GM12878 (cell line): ENCODE measurements at regions not wholly inside any gene's neighbourhood (a gene's known extent, or its start where the extent isn't known, plus 50 kb on each side); places are given as distances from the start of the nearest gene placed in this dataset.

Experiments
- ATAC-seq: fragments of 200-7000 bp; cut with Tn5 transposase; 3 replicates; pipeline ENCODE4 v1.9.1; 2020; ENCODE audit warnings: mild to moderate bottlenecking, moderate library complexity
- BruUV-seq: library from RNA; stranded (reverse); fragments of 400-500 nt; replicated peaks from 2 replicates; lab custom pipeline; 2021; lab: Mats Ljungman, UMichigan
- CTCF ChIA-PET: fragments of 300-600 bp; sonication (Branson Sonifier 250); formaldehyde crosslinking; extraction: SDS; loops from one replicate; lab custom pipeline; 2021; ENCODE audit warnings: inconsistent platforms; lab: Yijun Ruan, JAX
- POLR2A ChIA-PET: fragments of 350-600 bp; formaldehyde crosslinking; extraction: SDS; loops from one replicate; lab custom pipeline; 2021; ENCODE audit warnings: inconsistent platforms; lab: Charles Lee
- RAD21 ChIA-PET: fragments of 300-600 bp; sonication (Branson Sonifier 250); formaldehyde crosslinking; loops from one replicate; lab custom pipeline; 2023; ENCODE audit warnings: antibody characterized with exemption; ENCODE audit not compliant: unreplicated experiment; lab: Charles Lee
- SMC1A ChIA-PET: fragments of 300-600 bp; sonication (Branson Sonifier 250); formaldehyde crosslinking; loops from one replicate; lab custom pipeline; 2023; ENCODE audit not compliant: unreplicated experiment, uncharacterized antibody; lab: Charles Lee
- DNase-seq: peaks from one replicate; pipeline ENCODE4 v3.0.0-alpha.2; 2011; ENCODE audit warnings: low read depth, low spot score
- FAIRE-seq: peaks from 3 replicates; lab custom pipeline; 2011; peaks lifted over from hg19 to GRCh38; lab: Jason Lieb, UNC
- H2AFZ ChIP-seq: 2 replicates; pipeline ENCODE4 v1.6.0; 2011; ENCODE audit warnings: low read depth, low read length, control low read depth; ENCODE audit not compliant: control insufficient read depth
- H3K27ac ChIP-seq: 2 replicates; pipeline ENCODE4 v1.5.1; 2011; ENCODE audit warnings: control low read depth; ENCODE audit not compliant: control insufficient read depth, insufficient read depth
- H3K27me3 ChIP-seq, 2 experiments: replicated peaks in 1 of 2; 2 replicates each; pipeline versions ENCODE4 v1.6.0 to v1.6.1; 2011; ENCODE audit warnings: low read length in 1 of 2; ENCODE audit not compliant: control insufficient read depth in 2 of 2, insufficient read depth in 2 of 2
- H3K36me3 ChIP-seq, 2 experiments: 2 replicates each; pipeline ENCODE4 v1.5.1; 2011; ENCODE audit warnings: low read length in 1 of 2; ENCODE audit not compliant: control insufficient read depth in 2 of 2, insufficient read depth in 2 of 2
- H3K4me1 ChIP-seq: 2 replicates; pipeline ENCODE4 v1.6.1; 2011; ENCODE audit warnings: mild to moderate bottlenecking, low read length, moderate library complexity, mixed read lengths; ENCODE audit not compliant: control insufficient read depth, insufficient read depth
- H3K4me2 ChIP-seq: 2 replicates; pipeline ENCODE4 v1.6.0; 2011; ENCODE audit warnings: control low read depth; ENCODE audit not compliant: control insufficient read depth, insufficient read depth
- H3K4me3 ChIP-seq: fragments of 200-600 bp; sonication (generic); 2 replicates; pipeline ENCODE4 v1.5.1; 2016
- H3K79me2 ChIP-seq: 2 replicates; pipeline ENCODE4 v1.6.0; 2011; ENCODE audit warnings: low read length; ENCODE audit not compliant: control insufficient read depth, insufficient read depth
- H3K9ac ChIP-seq: 2 replicates; pipeline ENCODE4 v1.8.0; 2011; ENCODE audit warnings: low read length, control low read depth, mixed read lengths; ENCODE audit not compliant: control insufficient read depth, insufficient read depth
- H3K9me3 ChIP-seq: replicated peaks from 3 replicates; pipeline ENCODE4 v1.5.1; 2011; ENCODE audit warnings: mild to moderate bottlenecking, low read length; ENCODE audit not compliant: control insufficient read depth, insufficient read depth
- H4K20me1 ChIP-seq: 2 replicates; pipeline ENCODE4 v1.6.0; 2011; ENCODE audit not compliant: control insufficient read depth, insufficient read depth
- ETV6 ChIP-seq, 2 experiments: fragments of 450-650 bp in 1 of 2; IDR thresholded peaks in 1 of 2; conservative IDR thresholded peaks in 1 of 2; 2 replicates each; pipeline ENCODE4 v1.6.1; 2014; ENCODE audit warnings: antibody characterized with exemption in 1 of 2, borderline replicate concordance in 1 of 2, low read depth in 1 of 2, mild to moderate bottlenecking in 1 of 2, moderate library complexity in 1 of 2
- EZH2 ChIP-seq: IDR thresholded peaks from 2 replicates; pipeline ENCODE4 v1.6.1; 2012; ENCODE audit warnings: low read depth, mild to moderate bottlenecking, control low read depth, inconsistent platforms, low read length, borderline replicate concordance; ENCODE audit not compliant: control insufficient read depth
- FOXM1 ChIP-seq: IDR thresholded peaks from 2 replicates; pipeline ENCODE4 v1.6.1; 2012; ENCODE audit warnings: low read depth, mild to moderate bottlenecking, inconsistent platforms, low read length, moderate library complexity
- HDAC2 ChIP-seq: fragments of 200-600 bp; sonication (generic); IDR thresholded peaks from 2 replicates; pipeline ENCODE4 v1.6.1; 2017
- MEF2A ChIP-seq: IDR thresholded peaks from 2 replicates; pipeline ENCODE4 v1.6.1; 2011; ENCODE audit warnings: low read depth, mild to moderate bottlenecking, low read length, moderate library complexity; ENCODE audit not compliant: insufficient read depth
- NFXL1 ChIP-seq: fragments of 450-650 bp; IDR thresholded peaks from 2 replicates; pipeline ENCODE4 v1.6.1; 2017; ENCODE audit warnings: antibody characterized with exemption, mild to moderate bottlenecking, borderline replicate concordance
- NRF1 ChIP-seq: conservative IDR thresholded peaks from 2 replicates; pipeline ENCODE4 v1.6.1; 2011; ENCODE audit warnings: mild to moderate bottlenecking, low read depth, low read length, improper control_type of control experiment
- RFX5 ChIP-seq: IDR thresholded peaks from 2 replicates; pipeline ENCODE4 v1.6.1; 2011; ENCODE audit warnings: low read depth, low read length, improper control_type of control experiment
- SMC3 ChIP-seq: IDR thresholded peaks from 2 replicates; pipeline ENCODE4 v1.6.1; 2011; ENCODE audit warnings: low read length, improper control_type of control experiment, borderline replicate concordance
- SREBF2 ChIP-seq: IDR thresholded peaks from 2 replicates; pipeline ENCODE4 v1.6.1; 2012; ENCODE audit warnings: mild to moderate bottlenecking, low read length
- SUZ12 ChIP-seq: fragments of 200-600 bp; sonication (generic); IDR thresholded peaks from one replicate; pipeline ENCODE4 v1.6.1; 2018; ENCODE audit warnings: antibody characterized with exemption, mild to moderate bottlenecking; ENCODE audit not compliant: unreplicated experiment
- TARDBP ChIP-seq: IDR thresholded peaks from 2 replicates; pipeline ENCODE4 v1.6.1; 2016; ENCODE audit warnings: borderline replicate concordance
- TCF12 ChIP-seq: IDR thresholded peaks from 2 replicates; pipeline ENCODE4 v1.6.1; 2011; ENCODE audit warnings: low read depth, mild to moderate bottlenecking, low read length
- YY1 ChIP-seq: IDR thresholded peaks from 2 replicates; pipeline ENCODE4 v1.6.1; 2011; ENCODE audit warnings: low read depth, mild to moderate bottlenecking, low read length
- WGBS: methylation state at CpG from one replicate; pipeline ENCODE4 v1.1.6; 2016; ENCODE audit warnings: low lambda C conversion rate; ENCODE audit not compliant: insufficient replicate concordance, insufficient coverage; ENCODE audit errors: missing lambda C conversion rate; 5-methylcytosine and 5-hydroxymethylcytosine counted together
- in situ Hi-C: fragments of 300-500 bp; cut with MboI; formaldehyde crosslinking; loops from 9 replicates; pipeline ENCODE4 v1.14.3; 2018; ENCODE audit warnings: mixed read lengths
- intact Hi-C: fragments of 100-400 bp; cut with micrococcal nuclease; formaldehyde crosslinking; loops from one replicate; pipeline ENCODE4 v1.14.2; 2022; ENCODE audit not compliant: unreplicated experiment
- TF ChIP-seq, protein P1 (sequence below): IDR thresholded peaks from 2 replicates; pipeline ENCODE4 v1.6.1; 2012; ENCODE audit warnings: low read length, inconsistent platforms
- TF ChIP-seq, protein P2 (sequence below): fragments of 150-350 bp; IDR thresholded peaks from 2 replicates; pipeline ENCODE4 v1.6.1; 2016; ENCODE audit warnings: low read depth, low read length
- TF ChIP-seq, protein P3 (sequence below): fragments of 450-650 bp; IDR thresholded peaks from 2 replicates; pipeline ENCODE4 v1.6.1; 2017; ENCODE audit warnings: mild to moderate bottlenecking, moderate library complexity

DNA sequence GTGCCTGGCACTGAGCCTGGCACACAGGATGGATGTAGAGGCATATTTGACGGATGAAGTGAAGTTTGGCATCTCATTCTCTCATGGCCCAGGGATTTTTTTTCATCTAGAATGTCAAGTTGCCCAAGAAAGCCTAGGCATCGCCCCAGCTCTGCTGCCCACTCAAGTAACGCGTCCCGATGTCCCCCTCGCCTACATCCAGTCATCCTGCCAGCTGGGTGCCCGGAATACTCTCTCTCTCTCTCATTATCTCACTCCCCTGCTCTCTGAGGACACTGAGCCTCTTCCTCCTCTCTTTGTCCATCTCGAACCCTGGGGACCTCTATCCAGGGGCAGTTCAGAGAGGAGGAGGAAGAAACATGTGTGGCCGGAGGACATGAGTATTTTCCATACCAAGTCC, 142.3 kb upstream of the ZC3H12A start (continued):
- TF ChIP-seq, protein P1, sequence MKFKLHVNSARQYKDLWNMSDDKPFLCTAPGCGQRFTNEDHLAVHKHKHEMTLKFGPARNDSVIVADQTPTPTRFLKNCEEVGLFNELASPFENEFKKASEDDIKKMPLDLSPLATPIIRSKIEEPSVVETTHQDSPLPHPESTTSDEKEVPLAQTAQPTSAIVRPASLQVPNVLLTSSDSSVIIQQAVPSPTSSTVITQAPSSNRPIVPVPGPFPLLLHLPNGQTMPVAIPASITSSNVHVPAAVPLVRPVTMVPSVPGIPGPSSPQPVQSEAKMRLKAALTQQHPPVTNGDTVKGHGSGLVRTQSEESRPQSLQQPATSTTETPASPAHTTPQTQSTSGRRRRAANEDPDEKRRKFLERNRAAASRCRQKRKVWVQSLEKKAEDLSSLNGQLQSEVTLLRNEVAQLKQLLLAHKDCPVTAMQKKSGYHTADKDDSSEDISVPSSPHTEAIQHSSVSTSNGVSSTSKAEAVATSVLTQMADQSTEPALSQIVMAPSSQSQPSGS = no peak
- TF ChIP-seq NRF1 = no peak
- no peak for TF ChIP-seq YY1
- TF ChIP-seq SUZ12 = no peak
- no peak for TF ChIP-seq SMC3
- TF ChIP-seq, protein P2, sequence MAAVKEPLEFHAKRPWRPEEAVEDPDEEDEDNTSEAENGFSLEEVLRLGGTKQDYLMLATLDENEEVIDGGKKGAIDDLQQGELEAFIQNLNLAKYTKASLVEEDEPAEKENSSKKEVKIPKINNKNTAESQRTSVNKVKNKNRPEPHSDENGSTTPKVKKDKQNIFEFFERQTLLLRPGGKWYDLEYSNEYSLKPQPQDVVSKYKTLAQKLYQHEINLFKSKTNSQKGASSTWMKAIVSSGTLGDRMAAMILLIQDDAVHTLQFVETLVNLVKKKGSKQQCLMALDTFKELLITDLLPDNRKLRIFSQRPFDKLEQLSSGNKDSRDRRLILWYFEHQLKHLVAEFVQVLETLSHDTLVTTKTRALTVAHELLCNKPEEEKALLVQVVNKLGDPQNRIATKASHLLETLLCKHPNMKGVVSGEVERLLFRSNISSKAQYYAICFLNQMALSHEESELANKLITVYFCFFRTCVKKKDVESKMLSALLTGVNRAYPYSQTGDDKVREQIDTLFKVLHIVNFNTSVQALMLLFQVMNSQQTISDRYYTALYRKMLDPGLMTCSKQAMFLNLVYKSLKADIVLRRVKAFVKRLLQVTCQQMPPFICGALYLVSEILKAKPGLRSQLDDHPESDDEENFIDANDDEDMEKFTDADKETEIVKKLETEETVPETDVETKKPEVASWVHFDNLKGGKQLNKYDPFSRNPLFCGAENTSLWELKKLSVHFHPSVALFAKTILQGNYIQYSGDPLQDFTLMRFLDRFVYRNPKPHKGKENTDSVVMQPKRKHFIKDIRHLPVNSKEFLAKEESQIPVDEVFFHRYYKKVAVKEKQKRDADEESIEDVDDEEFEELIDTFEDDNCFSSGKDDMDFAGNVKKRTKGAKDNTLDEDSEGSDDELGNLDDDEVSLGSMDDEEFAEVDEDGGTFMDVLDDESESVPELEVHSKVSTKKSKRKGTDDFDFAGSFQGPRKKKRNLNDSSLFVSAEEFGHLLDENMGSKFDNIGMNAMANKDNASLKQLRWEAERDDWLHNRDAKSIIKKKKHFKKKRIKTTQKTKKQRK = no peak
- no peak for TF ChIP-seq TARDBP
- TF ChIP-seq RFX5 = no peak

GRCh38 chr1:37338658-37339057, 135.7 kb upstream of the ZC3H12A start:
- BruUV-seq = no TSS peak
- Histone ChIP-seq H3K9ac (no peak overlapping the region), H3K36me3 (no peaks in the 10 kb centered on the region), H3K4me3 (no peak overlapping the region), H4K20me1 (no peaks in the 10 kb centered on the region)
- no peak for DNase-seq
- TF ChIP-seq, protein P3, sequence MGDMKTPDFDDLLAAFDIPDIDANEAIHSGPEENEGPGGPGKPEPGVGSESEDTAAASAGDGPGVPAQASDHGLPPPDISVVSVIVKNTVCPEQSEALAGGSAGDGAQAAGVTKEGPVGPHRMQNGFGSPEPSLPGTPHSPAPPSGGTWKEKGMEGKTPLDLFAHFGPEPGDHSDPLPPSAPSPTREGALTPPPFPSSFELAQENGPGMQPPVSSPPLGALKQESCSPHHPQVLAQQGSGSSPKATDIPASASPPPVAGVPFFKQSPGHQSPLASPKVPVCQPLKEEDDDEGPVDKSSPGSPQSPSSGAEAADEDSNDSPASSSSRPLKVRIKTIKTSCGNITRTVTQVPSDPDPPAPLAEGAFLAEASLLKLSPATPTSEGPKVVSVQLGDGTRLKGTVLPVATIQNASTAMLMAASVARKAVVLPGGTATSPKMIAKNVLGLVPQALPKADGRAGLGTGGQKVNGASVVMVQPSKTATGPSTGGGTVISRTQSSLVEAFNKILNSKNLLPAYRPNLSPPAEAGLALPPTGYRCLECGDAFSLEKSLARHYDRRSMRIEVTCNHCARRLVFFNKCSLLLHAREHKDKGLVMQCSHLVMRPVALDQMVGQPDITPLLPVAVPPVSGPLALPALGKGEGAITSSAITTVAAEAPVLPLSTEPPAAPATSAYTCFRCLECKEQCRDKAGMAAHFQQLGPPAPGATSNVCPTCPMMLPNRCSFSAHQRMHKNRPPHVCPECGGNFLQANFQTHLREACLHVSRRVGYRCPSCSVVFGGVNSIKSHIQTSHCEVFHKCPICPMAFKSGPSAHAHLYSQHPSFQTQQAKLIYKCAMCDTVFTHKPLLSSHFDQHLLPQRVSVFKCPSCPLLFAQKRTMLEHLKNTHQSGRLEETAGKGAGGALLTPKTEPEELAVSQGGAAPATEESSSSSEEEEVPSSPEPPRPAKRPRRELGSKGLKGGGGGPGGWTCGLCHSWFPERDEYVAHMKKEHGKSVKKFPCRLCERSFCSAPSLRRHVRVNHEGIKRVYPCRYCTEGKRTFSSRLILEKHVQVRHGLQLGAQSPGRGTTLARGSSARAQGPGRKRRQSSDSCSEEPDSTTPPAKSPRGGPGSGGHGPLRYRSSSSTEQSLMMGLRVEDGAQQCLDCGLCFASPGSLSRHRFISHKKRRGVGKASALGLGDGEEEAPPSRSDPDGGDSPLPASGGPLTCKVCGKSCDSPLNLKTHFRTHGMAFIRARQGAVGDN = no peak
- TF ChIP-seq TCF12 = no peak
- no peak for TF ChIP-seq EZH2
- no peak for TF ChIP-seq HDAC2
- no peak for TF ChIP-seq NFXL1
- no peak for TF ChIP-seq MEF2A
- no peak for TF ChIP-seq FOXM1
- TF ChIP-seq SREBF2 = no peak
- no peak for TF ChIP-seq ETV6 (conservative IDR thresholded peaks at IDR 0.05 in 1 of 2, IDR thresholded peaks at IDR 0.05 in 1 of 2; ENCODE audit: borderline replicate concordance in 1 of 2, low read depth in 1 of 2)
- TF ChIP-seq, all 136 proteins: peak for 0
- Histone ChIP-seq H2AFZ (no peak overlapping the region), H3K4me2 (no peak overlapping the region), H3K79me2 (no peaks in the 10 kb centered on the region), H3K4me1 (no peaks in the 10 kb centered on the region), H3K9me3 (no peaks in the 10 kb centered on the region), H3K27me3 (peaks cover 0 to 2% of the 10 kb centered on the region in 2 experiments; a peak in 3 of 4 replicates), H3K27ac (no peak overlapping the region)
- ChIA-PET POLR2A (no interaction called here), SMC1A (no interaction called here), CTCF (no interaction called here), RAD21 (no interaction called here)
- in situ Hi-C loops = no loop called here
- intact Hi-C loops = no loop called here
- WGBS = 14% methylated on average over 2 of the region's 2 CpGs
- no peak for ATAC-seq
- FAIRE-seq = no peak
